ENCODE measurements at regions not wholly inside any gene's neighbourhood (a gene's known extent, or its start where the extent isn't known, plus 50 kb on each side); places are given as distances from the start of the nearest gene placed in this dataset.

DNA sequence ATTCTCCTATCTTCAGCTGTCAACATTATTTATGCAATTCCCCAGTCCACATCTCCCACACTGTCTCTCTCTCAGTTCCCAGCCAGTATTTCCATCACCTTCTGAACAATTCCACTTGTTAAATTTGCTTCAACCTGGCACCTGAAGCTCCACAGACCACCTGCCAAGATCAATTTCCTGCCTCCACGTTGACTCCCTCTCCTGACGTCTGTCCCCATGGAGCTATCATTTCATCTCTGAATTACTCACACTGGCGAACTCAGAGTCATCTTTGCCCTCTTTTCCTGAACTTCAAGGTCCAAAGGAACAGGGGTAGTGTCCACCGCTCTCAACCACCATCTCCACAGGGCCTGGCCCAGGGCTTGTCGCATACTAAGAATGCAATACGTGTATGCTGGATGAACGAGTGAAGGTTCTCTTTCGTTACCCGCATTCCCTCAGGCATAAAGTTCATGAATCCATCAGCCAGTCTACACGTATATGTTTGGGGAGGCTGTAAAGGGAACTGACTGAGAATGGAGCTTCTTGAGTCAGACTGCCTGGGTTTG lies 183.3 kb downstream of the JCAD start:
- no peak for DNase-seq
- H3K9me3 ChIP-seq: no peaks in the 10 kb centered on the region
- TF ChIP-seq, protein P1, sequence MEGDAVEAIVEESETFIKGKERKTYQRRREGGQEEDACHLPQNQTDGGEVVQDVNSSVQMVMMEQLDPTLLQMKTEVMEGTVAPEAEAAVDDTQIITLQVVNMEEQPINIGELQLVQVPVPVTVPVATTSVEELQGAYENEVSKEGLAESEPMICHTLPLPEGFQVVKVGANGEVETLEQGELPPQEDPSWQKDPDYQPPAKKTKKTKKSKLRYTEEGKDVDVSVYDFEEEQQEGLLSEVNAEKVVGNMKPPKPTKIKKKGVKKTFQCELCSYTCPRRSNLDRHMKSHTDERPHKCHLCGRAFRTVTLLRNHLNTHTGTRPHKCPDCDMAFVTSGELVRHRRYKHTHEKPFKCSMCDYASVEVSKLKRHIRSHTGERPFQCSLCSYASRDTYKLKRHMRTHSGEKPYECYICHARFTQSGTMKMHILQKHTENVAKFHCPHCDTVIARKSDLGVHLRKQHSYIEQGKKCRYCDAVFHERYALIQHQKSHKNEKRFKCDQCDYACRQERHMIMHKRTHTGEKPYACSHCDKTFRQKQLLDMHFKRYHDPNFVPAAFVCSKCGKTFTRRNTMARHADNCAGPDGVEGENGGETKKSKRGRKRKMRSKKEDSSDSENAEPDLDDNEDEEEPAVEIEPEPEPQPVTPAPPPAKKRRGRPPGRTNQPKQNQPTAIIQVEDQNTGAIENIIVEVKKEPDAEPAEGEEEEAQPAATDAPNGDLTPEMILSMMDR (IDR thresholded peaks at IDR 0.05; ENCODE audit: low read depth, low read length): no peak
- no peaks in the 10 kb centered on the region; the same call in 1 of the 2 replicates for H3K4me1 ChIP-seq
- H3K4me3 ChIP-seq (ENCODE audit: low read depth, low read length): no peak overlapping the region
- H3K27me3 ChIP-seq: no peaks in the 10 kb centered on the region
- no peaks in the 10 kb centered on the region for H3K36me3 ChIP-seq

DNA sequence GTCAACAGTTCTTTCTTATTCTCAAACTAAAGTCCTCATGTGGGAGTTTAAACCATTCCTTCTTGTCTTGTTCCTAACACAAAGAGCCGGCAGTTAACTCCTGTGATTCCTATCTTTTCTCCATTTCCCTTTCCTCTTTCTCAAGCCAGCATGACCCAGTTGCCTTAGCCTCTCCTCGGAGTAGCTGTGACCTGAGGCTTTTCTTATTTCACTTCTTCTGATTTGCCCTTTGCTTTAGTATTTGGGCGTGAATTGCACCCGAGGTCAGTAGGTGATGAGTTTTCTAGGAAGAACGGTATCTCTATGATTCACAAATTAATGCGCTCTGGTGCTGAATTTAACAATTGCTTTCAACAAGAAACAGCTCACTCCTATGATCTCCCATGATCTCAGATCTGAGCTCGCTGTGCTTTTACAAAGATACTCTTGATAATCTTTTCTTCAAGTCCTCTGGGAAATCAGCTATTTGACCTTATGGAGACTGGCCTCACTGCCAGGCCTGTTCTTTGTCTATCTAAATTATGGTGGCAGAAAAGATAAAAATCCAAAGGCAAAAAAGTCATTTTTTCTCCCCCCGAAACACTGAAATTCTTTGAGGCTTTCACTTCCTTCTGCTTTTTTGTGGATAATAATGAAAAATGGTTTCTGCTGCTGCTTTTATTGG lies 184.6 kb downstream of the JCAD start:
- no peak for DNase-seq
- H3K36me3 ChIP-seq: no peaks in the 10 kb centered on the region
- H3K27me3 ChIP-seq: no peaks in the 10 kb centered on the region
- no peaks in the 10 kb centered on the region for H3K9me3 ChIP-seq
- H3K4me3 ChIP-seq (ENCODE audit: low read depth, low read length): no peak overlapping the region
- H3K4me1 ChIP-seq: no peaks in the 10 kb centered on the region; the same call in 1 of the 2 replicates
- TF ChIP-seq, protein P1 (IDR thresholded peaks at IDR 0.05; ENCODE audit: low read depth, low read length): no peak

DNA sequence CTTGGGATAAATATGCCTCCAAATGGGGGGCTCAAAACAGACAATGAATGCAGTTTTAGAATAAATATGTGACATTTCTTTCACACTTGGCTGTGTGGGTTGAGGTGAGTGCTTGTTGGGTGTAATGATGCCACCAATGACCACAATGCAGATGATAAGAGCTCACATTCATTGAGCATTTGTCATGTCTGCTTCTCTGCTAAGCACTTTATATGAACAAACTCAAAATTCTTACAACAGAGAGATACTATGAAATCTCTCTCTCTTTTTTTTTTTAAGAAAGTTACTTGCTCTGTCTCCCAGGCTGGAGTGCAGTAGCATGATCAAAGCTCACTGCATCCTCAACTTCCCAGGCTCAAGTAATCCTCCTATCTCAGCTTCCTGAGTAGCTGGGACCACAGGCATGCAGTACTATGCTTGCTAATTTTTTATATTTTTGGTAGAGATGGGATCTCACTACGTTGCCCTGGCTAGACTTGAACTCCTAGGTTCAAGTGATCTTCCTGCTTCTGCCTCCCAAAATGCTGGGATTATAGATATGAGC lies 185.4 kb downstream of the JCAD start:
- no peaks in the 10 kb centered on the region for H3K36me3 ChIP-seq
- no peak overlapping the region for H3K4me3 ChIP-seq (ENCODE audit: low read depth, low read length)
- H3K9me3 ChIP-seq: no peaks in the 10 kb centered on the region
- DNase-seq: no peak
- H3K27me3 ChIP-seq: no peaks in the 10 kb centered on the region
- TF ChIP-seq, protein P1 (IDR thresholded peaks at IDR 0.05; ENCODE audit: low read depth, low read length): no peak
- H3K4me1 ChIP-seq: no peaks in the 10 kb centered on the region; the same call in 1 of the 2 replicates

DNA sequence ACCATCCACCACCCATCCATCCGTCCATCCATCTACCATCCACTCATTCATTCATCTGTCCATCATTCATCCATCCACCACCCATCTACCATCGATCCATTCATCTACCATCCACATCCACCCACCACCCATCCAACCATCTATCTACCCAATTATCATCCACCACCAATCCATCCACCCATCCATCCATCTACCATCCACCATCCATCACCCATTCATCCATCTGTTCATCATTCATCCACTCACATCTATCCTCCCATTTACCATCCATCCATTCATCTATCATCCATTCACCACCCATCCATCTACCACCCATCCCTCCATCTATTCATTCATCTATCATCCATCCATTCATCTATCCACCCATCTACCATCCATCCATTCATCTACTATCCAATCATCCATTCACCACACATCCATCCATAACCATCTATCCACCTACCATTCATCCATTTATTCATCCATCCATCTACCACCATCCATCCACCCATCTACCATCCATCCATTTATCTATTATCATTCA lies 188.8 kb downstream of the JCAD start:
- Histone ChIP-seq H3K36me3 (no peaks in the 10 kb centered on the region), H3K27me3 (no peaks in the 10 kb centered on the region), H3K4me3 (ENCODE audit: low read depth, low read length) (no peak overlapping the region), H3K9me3 (no peaks in the 10 kb centered on the region), H3K4me1 (no peaks in the 10 kb centered on the region; the same call in 1 of the 2 replicates)
- TF ChIP-seq, protein P1 (IDR thresholded peaks at IDR 0.05; ENCODE audit: low read depth, low read length): no peak
- no peak for DNase-seq

DNA sequence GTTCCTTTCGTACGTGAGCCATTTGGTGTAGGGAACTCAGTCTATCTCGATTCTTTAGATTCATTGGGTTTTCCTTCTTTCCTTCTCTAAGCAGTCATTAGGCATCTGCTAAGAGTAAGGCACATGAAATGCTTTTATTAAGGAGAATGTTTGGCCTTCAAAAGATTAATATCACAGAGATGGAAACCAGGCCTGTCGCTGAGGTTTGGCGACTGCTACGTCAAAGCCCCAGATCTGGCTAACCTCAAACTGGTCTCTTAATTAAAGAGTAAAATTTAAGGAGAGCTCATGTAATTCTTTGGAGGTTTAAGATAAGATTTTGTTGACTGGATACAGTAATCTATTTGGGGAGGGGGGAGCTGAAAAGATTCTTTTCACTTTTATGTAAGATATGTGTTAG lies 189.8 kb downstream of the JCAD start:
- Histone ChIP-seq H3K4me3 (ENCODE audit: low read depth, low read length) (no peak overlapping the region), H3K36me3 (no peaks in the 10 kb centered on the region), H3K4me1 (no peaks in the 10 kb centered on the region; the same call in 1 of the 2 replicates), H3K27me3 (no peaks in the 10 kb centered on the region), H3K9me3 (no peaks in the 10 kb centered on the region)
- TF ChIP-seq, protein P1 (IDR thresholded peaks at IDR 0.05; ENCODE audit: low read depth, low read length): no peak
- no peak for DNase-seq

DNA sequence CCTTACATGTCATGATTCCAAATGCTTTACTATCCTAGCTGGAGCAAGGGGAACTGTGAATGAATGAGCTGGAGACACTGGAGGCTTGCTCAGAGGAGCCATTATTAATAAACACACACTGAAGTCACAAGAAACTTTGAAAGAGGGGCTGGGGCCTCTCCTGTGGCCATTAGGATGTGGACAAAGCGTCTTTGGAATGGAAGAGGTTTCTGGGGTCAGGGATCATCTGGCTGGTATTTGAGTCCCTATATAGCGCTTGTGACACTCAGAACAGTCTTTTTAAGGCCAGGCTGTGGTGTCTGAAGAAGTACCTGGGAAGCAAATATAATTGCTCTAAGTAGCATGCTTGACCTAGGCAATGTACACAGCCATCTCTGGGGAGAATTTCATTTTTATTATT lies 193.0 kb downstream of the JCAD start:
- H3K27me3 ChIP-seq: no peaks in the 10 kb centered on the region
- no peaks in the 10 kb centered on the region for H3K4me1 ChIP-seq
- TF ChIP-seq, protein P1 (IDR thresholded peaks at IDR 0.05; ENCODE audit: low read depth, low read length): no peak
- H3K4me3 ChIP-seq (ENCODE audit: low read depth, low read length): no peak overlapping the region
- no peaks in the 10 kb centered on the region for H3K36me3 ChIP-seq
- H3K9me3 ChIP-seq: no peaks in the 10 kb centered on the region
- DNase-seq: no peak
